HG03196 (cell line): ENCODE measurements at regions not wholly inside any gene's neighbourhood (a gene's known extent, or its start where the extent isn't known, plus 50 kb on each side); places are given as distances from the start of the nearest gene placed in this dataset.

ENCODE experiments used
- ATAC-seq: cut with Tn5 transposase; IDR thresholded peaks from one replicate; pipeline ENCODE4 v1.9.1; 2021; ENCODE audit not compliant: unreplicated experiment

DNA sequence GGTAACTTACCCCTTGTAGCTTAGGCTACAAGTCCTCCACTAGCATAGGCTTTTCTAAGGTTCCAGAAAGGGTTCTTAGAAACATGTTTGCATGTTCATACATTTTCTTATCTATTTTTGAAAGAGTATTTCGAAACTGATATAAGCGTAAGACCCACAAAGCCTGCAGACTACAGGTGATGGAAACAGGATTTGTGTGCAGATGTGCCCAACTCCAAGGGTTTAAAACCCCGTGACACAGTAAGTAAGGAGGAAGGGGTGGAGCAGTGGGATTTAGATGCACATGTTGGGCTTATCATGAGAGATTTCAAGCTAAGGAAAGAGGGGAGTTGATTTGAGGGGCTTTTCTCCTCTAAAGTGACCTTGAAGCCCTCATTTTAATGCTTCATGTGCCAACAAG lies 164.7 kb downstream of the LTN1 start:
- no peak for ATAC-seq

DNA sequence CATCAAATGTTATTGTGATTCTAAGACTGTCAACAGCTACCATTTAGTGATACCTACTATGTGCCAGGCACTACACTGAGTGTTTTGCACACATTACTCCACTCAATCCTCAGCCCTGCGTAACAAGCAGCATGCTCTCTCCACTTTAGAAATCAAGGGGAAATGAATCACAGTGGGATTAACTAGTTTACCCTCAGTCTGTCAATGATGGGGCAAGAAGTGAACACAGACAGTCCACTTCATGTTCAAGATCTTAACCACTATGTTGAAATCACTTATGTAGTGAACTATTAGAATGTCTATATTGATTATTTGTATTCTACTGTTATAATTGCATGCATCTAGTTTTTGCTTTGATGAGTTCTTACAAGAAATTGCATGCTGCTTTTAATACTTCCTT lies 165.3 kb downstream of the LTN1 start:
- no peak for ATAC-seq

DNA sequence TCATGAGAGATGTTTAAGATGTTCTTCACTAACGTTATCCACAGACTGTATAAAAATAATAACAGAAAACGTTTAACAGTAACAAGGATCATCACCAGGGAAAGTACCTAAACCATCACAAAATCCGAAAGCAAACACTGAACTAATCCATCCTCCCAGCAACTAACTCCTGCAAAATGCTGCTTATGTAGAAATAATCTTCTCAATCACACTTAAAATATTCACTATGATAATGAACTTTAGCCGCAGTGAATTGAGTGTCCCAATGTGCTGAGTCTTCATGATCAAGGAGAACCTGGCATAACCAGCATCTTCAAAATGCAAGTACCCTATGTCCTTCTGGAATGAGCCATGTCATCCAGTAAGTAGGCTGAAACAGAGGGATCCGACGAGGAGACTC lies 166.1 kb downstream of the LTN1 start:
- no peak for ATAC-seq

DNA sequence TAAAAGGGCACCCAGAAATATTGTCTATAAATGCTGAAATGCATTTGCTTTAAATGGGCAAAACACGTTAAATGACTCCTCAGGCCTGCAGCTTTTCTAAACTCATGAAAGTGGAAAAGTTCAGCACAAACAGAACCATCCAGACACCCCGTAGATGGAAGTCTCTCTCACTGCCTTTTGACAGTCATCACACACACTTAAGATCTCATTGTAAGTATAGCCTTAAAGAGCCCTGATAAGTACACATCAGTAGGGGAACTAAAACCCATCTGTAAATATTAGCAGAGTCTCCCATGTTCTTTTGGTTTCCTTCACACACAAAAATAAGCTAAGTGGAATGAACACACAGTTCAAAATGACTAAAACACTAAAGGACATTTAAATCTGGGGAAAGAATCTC lies 166.7 kb downstream of the LTN1 start:
- no peak for ATAC-seq

DNA sequence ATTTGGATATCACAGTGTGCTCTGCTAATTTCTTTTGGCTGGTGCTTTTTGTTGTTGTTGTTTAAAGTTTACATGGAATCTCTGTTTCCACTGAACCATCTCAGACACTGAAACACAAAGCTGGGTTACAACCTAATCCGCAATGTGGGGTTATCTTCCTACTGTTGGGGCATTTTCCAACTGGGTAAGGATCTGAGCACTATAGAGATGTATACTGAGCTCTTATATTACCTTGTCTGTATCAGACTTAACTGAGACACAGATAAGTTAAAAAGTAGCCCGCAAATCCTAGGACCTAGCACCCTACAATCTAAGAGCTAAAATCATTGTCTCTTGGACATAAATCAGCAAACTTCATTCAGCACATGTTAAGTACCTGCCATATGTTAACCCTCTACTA lies 169.2 kb downstream of the LTN1 start:
- ATAC-seq: no peak

DNA sequence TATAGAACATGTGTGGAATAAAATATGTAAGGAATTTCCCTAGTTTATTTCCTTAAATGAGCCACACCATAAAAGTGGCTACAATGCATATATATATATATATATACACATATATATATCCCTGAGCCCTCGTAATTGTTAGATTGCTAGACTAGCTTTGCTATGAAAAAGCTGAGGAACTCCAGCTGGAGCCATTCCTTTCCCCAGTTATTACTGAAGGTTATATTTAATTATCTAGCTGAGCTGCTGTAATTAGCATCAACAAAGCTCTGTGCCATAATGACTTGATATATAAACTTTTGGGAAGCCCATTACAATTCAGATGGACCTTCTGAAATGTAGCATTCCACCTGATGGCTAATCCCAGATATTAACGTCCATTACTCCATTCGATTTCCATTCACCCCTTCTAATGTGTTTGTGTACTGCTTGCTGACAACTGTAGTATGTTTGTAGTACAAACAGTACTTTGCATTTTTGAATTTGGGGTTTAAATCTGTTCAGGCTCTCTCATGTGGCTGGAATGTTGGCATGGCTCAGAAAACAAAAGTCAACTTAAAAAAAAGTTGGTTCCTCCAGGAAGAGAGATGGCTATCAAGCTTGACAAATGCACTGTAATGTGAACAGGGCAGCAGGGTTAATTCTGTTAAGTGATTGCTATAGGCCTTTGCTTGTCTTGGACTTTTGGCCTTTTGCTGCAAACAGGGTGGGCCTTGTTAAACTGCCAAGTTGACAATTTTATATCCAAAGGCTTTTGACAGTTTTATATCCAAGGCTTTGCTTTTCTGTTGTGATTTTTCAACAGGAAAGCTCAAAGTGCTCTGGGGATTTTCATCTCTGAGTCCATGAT lies 170.0 kb downstream of the LTN1 start:
- ATAC-seq: no peak

DNA sequence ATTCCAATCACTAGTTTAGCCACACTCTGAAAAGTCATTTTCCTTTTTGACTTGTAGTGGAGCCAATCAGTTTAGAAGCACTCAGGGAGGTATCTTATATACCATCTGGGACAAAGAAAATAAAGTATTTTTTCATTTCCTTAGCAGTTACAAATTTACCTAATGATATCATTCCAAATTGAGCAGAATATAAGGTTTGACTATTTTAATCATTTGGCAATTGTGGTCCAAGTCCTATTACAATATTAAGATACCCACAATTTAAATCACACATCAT lies 170.6 kb downstream of the LTN1 start:
- ATAC-seq: no peak

DNA sequence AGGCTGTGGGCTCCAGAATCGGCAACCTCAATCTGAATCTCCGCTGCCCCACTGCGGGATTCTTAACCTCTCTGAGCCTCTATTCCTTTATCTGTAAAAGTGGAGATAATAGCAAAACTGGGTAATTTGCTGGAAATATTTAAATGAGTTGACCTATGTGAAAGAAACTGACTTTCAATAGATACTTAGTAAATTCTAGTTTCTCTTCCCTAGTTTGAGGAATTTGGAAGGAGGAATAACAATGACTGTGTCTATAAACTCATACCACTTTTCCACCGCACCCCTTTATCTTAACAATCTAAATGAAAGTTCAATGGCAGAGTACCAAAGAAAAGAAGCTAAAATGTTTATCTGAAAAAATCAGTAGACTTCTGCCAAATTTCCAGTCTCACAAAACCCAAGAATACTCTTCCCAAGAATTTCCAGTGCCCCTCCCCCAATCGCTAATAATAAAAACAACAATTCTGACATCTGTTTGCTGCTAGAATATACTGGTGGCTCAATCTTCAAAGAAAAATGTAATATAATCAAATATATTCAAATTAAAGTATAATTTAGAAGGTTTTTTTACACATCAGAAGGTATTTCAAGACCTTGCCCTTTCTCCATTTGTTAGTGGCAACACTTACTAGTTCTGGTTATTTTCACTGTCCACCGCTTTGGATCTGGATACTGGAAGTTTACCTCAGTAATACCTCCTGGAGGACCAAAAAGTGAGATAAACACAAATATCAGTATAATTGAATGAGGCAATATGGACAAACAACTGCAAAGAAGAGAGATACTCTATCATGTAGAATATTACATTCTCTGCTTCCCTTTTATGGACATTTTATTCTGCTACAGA lies 171.2 kb downstream of the LTN1 start:
- no peak for ATAC-seq

DNA sequence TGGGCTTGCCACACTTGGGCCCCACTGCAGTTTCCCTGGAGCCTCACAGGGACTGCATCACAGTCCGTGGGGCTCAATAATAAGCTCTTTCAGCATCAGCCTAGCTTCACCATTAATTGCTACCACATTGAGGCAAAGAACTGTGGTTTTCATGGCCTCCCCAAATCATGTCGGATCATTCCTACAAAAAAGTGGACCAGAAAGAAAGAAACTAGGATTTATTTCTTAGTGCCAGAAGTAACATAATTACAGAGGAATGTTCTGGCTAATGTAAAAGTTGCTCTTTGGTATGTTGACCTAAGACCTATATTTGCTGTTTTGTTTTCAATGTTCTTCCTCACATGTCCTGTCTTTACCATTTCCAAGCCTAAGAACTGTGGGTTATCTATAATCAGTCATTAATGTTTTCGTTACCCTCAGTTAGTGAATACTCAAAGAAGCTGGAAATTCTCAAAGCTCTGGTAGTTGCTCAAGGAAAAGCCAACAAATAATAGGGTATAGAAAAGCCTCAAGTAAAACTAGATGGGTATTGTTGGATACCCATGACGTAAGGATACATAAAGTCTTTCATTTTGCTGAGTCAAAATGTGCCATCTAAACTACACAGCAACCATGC lies 173.9 kb downstream of the LTN1 start:
- ATAC-seq: no peak

DNA sequence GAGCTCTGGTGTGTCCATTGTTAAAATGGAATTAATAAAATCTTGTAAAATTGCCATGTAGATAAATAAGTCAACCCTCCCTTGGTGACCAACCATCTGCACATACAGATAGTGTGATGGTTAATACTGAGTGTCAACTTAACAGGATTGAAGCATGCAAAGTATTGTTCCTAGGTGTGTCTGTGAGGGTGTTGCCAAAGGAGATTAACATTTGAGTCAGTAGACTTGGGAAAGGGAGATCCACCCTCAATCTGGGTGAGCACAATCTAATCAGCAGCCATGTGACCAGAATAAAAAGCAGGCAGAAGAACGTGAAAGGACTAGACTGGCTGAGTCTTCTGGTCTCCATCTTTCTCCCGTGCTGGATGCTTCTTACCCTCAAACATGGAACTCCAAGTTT lies 174.8 kb downstream of the LTN1 start:
- ATAC-seq: no peak

DNA sequence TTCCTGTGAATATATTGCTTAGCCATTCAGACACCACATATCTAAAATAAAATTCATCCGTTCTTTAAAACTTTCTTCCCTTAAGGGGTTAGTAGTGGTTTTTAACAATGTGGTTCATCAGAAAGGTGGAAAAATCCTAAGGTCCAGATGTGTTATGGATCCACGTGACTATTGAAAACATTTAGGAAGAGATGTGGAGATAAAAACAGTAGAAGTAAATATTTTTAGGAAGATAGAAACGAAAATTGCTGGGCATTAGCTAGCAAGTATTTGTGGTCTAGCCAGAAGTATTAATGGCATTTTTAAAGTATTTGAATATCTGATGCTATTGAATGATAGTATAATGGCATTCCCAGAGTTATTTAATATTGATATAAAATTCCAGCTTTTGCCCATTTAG lies 180.8 kb downstream of the LTN1 start:
- ATAC-seq: no peak

DNA sequence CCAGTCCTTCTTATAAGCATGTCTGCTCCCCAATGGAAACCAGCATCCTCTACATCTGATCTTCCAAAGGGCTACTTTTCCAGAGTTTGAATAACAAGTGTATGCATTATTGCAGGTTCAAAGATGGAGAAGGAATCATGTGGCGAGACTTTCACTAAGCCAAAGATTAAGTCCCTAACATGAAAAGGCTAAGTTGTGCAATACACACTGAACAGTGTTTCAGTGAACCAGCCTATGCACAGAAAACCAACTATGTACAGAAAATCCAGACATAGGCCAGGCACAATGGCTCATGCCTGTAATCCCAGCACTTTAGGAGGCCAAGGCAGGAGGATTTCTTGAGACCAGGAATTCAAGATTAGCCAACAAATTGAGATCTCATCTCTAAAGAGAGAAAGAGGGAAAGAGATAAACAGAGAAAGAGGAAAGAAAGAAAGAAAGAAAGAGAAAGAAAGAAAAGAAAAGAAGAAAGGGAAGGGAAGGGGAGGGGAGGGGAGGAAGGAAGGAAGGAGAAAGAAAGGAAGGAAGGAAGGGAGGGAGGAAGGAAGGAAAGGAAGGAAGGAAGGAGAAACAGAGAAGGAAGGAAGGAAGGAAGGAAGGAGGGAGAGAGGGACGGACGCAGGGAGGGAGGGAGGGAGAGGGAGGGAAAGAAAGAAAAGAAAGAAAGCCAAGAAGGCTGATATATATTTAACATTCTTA lies 181.7 kb downstream of the LTN1 start:
- ATAC-seq: no peak

DNA sequence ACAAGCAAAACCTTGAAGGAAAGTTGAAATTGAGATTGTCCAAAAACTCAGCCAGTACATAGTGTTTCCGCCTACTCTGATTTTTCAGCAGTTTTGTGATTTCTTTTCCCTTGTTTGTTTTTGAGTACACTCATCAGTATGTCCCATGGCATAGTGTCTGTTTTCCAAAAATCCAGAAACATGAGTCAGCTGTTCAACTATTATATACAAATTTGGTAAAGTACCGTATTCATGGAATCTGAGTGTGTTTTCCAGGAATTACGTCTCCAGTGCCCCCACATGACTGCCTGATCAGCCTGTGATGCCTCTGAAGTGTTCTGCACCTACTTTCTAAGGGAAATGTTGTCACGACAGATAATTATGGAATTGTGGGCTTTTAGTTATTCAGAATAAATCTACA lies 186.8 kb downstream of the LTN1 start:
- ATAC-seq: no peak

DNA sequence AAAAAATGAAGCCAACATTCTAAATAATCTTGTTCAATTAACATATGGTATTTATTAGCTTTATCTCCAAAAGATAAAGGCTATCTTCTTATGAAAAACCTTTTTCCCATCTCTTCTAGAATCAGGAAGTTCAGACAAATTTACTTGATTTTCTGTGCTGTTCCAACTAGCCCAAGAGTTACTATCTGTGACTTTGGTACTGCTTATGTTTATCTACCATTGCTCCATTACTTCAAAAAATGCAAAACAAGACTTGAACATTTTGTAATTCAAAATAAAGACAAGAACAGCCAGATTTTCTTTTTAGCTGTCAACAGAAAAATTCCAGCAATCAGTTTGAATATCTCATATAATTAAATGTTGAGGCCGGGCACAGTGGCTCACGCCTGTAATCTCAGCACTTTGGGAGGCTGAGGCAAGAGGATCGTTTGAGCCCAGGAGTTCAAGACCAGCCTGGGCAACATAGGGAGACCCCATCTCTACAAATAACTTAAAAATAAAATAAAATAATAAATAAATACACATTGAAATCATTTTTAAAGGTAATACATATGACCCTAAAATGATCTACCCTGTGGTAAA lies 188.5 kb downstream of the LTN1 start:
- no peak for ATAC-seq

DNA sequence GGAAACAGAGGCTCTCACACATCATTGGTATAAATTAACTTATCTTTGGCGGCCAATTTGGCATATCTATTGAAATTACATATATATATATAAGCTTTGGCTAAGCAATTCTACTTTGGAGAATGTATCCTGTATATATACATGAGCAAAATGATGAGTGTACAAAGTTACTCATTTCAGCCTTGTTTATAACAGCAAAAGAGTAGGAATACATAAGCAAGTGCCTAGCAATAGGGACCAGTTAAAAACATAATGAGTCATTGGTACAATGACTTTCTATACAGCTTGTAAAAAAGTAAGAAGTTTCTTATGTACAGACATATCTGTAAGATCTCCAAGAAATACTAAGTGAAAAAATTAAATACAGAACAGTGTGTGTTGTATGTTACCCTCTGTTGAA lies 190.8 kb downstream of the LTN1 start:
- no peak for ATAC-seq

DNA sequence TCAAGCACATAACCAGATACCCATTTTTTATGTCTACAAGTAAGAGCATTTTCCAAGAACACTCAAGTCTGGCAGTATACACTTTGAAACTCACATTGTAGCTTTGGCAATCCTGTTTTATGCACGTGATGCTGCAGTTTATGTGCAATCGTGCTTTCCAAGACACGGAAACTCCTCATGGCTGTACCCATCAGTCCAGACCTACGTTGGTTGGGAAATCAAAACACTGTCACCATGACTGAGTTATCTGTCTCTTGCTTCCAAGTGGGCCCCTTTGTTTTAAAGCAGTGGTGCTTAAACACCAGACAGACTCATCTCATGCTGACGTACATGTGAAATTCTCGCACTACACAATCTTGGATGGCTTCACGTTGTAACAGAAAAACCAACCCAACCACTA lies 192.8 kb downstream of the LTN1 start:
- no peak for ATAC-seq

DNA sequence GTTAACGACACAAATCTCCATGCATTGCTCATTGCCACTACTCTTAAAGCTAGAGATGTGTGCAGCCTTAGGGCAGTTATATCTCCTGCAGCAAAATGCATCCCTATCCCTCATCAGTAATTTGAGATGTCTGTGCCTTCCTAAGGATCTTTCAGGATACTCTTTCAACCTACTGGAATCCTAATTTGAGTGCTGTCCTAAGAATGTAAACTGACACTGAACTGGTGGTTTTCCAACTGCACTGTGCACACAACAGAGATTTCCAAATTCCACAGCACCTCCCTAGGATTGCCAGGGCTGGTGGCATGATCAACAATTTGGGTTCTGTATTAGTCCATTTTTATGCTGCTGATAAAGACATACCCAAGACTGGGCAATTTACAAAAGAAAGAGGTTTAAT lies 193.9 kb downstream of the LTN1 start:
- ATAC-seq: no peak

DNA sequence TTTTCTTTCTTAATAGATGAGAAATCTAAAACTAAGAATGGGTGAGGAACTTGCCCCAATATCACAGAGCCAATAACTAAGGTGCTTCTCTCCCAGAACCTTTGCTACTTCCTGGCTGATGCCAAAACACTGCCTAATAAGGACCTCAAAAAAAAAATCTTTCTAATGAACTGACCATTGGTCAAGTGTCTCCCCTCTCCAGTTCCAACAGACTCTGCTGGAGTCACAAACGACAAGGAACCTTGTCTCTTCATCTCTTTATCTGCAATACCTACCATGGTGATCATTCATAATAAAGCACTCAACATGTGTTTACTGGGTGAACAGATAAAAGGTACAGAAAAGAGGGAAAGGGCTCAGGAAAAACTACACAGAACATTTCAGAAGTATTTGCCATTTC lies 197.4 kb downstream of the LTN1 start:
- ATAC-seq: no peak

DNA sequence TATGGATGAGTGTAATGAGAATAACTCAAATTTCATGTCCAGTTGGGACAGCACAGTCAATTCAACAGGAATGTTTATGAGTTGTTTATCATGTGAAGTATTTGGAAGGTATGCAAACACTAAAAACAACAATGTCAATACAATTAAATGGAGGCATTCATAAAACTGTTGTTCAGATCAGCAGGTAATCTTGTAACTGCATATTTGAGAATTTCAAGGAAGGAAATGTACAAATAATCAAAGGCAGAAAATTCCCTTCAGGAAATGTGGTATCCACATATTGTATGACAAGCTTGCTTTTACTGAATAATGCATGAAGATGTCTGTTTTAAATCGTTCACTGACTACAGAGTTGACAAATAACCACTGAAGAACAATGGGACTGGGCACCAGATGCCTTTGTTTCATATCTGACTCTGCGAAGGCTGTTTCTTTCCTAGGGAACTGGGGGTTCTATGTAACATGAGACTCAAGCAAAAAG lies 198.3 kb downstream of the LTN1 start:
- ATAC-seq: no peak

DNA sequence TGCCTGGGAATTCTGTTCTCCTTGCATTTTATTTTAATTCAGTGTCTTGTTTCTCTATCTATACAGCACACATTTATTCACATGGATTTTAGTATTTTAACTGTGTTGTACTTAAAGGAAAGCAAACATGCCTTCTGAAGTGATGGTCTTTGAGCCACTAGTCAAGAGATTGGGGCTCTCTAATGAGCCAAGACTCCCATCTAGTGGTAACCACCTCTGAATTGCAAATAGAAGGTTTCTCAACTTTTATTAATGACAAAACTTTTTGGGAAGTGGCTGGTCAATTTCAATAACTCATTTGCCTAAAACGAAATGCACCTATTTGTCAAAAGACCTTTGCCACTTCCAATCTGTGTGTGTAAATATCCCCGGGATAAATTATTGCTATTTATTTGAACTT lies 199.6 kb downstream of the LTN1 start:
- no peak for ATAC-seq
